ENCODE measurements at regions not wholly inside any gene's neighbourhood (a gene's known extent, or its start where the extent isn't known, plus 50 kb on each side); places are given as distances from the start of the nearest gene placed in this dataset.

DNA sequence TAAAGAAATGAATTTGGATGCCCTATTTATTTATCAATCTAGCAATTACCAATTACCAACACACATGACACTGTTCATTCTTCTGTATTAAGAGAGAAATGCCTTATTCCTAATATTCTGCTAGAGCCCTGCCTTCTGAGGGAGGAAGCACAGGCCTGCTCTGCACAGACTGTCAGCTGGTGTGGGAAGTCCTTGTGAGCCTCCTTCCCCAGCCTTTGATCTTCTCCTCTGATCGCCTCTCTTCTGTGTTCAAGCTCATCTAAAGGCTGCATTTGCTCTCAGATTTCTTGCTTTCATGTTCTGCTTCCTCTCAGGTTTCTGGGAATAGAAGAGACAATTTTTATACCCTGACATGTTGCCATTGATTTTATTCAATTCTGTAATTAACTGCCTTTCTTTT, 290.6 kb upstream of the UMPS start:
- no peak for TF ChIP-seq CTCF (IDR thresholded peaks at IDR 0.05)
- TF ChIP-seq EP300 (IDR thresholded peaks at IDR 0.05): no peak
